NCI-H1092 treated with DMSO at 0.1 percent for 48 hours (cell line): ENCODE measurements at regions not wholly inside any gene's neighbourhood (a gene's known extent, or its start where the extent isn't known, plus 50 kb on each side); places are given as distances from the start of the nearest gene placed in this dataset.
"Not testable (repeated sequence)": the region's sequence is repeated elsewhere in the genome, so short reads cannot be mapped to it uniquely, and the experiment has no call there.

Experiments
- DNase-seq: peaks from one replicate; lab custom pipeline; 2025; lab: John Stamatoyannopoulos, UW

- DNase-seq = no peak
These were observed 634.6 kb downstream of the ETNK1 start for GRCh38 chr12:23259558-23259957.

GRCh38 chr12:23262670-23263069 lies 637.7 kb downstream of the ETNK1 start:
- DNase-seq = no peak

- DNase-seq = no peak
These were observed 652.9 kb downstream of the ETNK1 start for GRCh38 chr12:23277831-23278230.

- no peak for DNase-seq
These were observed 656.3 kb downstream of the ETNK1 start for GRCh38 chr12:23281295-23281694.

- no peak for DNase-seq
These were observed 657.7 kb downstream of the ETNK1 start for GRCh38 chr12:23282701-23283100.

- not testable (repeated sequence) for DNase-seq
These were observed 661.0 kb downstream of the ETNK1 start for GRCh38 chr12:23285764-23286530.

- DNase-seq = no peak
These were observed 658.7 kb downstream of the SOX5 start for GRCh38 chr12:23290627-23291330.

- no peak for DNase-seq
These were observed 646.2 kb downstream of the SOX5 start for GRCh38 chr12:23303220-23303619.

- DNase-seq = no peak
These were observed 645.6 kb downstream of the SOX5 start for GRCh38 chr12:23303821-23304220.

- DNase-seq = no peak
These were observed 615.5 kb downstream of the SOX5 start for GRCh38 chr12:23333938-23334337.

GRCh38 chr12:23335593-23335992 lies 613.9 kb downstream of the SOX5 start:
- DNase-seq = no peak

- no peak for DNase-seq
These were observed 612.3 kb downstream of the SOX5 start for GRCh38 chr12:23337213-23337612.

- no peak for DNase-seq
These were observed 609.1 kb downstream of the SOX5 start for GRCh38 chr12:23340351-23340750.

- no peak for DNase-seq
These were observed 607.1 kb downstream of the SOX5 start for GRCh38 chr12:23342407-23342806.

GRCh38 chr12:23349564-23349963 lies 599.9 kb downstream of the SOX5 start:
- no peak for DNase-seq

- DNase-seq = no peak
These were observed 598.7 kb downstream of the SOX5 start for GRCh38 chr12:23350808-23351207.

- no peak for DNase-seq
These were observed 596.8 kb downstream of the SOX5 start for GRCh38 chr12:23352670-23353069.

- DNase-seq = no peak
These were observed 594.7 kb downstream of the SOX5 start for GRCh38 chr12:23354800-23355199.

- no peak for DNase-seq
These were observed 593.0 kb downstream of the SOX5 start for GRCh38 chr12:23356440-23356839.

GRCh38 chr12:23356927-23357708 lies 592.4 kb downstream of the SOX5 start:
- DNase-seq = no peak

GRCh38 chr12:23359975-23360701 lies 589.3 kb downstream of the SOX5 start:
- DNase-seq = no peak

GRCh38 chr12:23361971-23362370 lies 587.5 kb downstream of the SOX5 start:
- DNase-seq = no peak
